H9 (cell line): ENCODE measurements at regions not wholly inside any gene's neighbourhood (a gene's known extent, or its start where the extent isn't known, plus 50 kb on each side); places are given as distances from the start of the nearest gene placed in this dataset.

Experiments used
- DNase-seq: peaks from one replicate; pipeline ENCODE4 v3.0.0-alpha.2; 2017
- H2AFZ ChIP-seq: one replicate; pipeline ENCODE4 v1.6.1; 2013; ENCODE audit warnings: mild to moderate bottlenecking, low read length, control low read depth, moderate library complexity
- H2AK5ac ChIP-seq: 2 replicates; pipeline ENCODE4 v1.6.1; 2013; ENCODE audit warnings: low read length, control low read depth, mixed read lengths; ENCODE audit not compliant: insufficient read length
- H2BK120ac ChIP-seq: one replicate; pipeline ENCODE4 v1.6.1; 2013; ENCODE audit warnings: low read depth, mild to moderate bottlenecking, low read length, control low read depth, inconsistent platforms; ENCODE audit not compliant: poor library complexity, severe bottlenecking
- H2BK12ac ChIP-seq: 2 replicates; pipeline ENCODE4 v1.6.1; 2013; ENCODE audit warnings: low read length, control low read depth, mixed read lengths, low read depth; ENCODE audit not compliant: insufficient read length
- H2BK15ac ChIP-seq: 2 replicates; pipeline ENCODE4 v1.6.1; 2013; ENCODE audit warnings: low read depth, low read length, control low read depth
- H2BK20ac ChIP-seq: one replicate; pipeline ENCODE4 v1.6.1; 2013; ENCODE audit warnings: low read depth, mild to moderate bottlenecking, low read length, control low read depth, inconsistent platforms; ENCODE audit not compliant: poor library complexity, severe bottlenecking
- H2BK5ac ChIP-seq: 2 replicates; pipeline ENCODE4 v1.6.1; 2013; ENCODE audit warnings: low read length, control low read depth, mixed read lengths; ENCODE audit not compliant: insufficient read length
- H3K14ac ChIP-seq: 2 replicates; pipeline ENCODE4 v1.6.1; 2013; ENCODE audit warnings: low read length, control low read depth; ENCODE audit not compliant: insufficient read depth
- H3K18ac ChIP-seq: 2 replicates; pipeline ENCODE4 v1.6.1; 2013; ENCODE audit warnings: low read depth, mild to moderate bottlenecking, mixed read lengths, low read length, control low read depth; ENCODE audit not compliant: insufficient read length
- H3K23ac ChIP-seq: 2 replicates; pipeline ENCODE4 v1.6.1; 2013; ENCODE audit warnings: low read length, control low read depth, mixed read lengths, low read depth; ENCODE audit not compliant: insufficient read length
- H3K23me2 ChIP-seq: 2 replicates; pipeline ENCODE4 v1.6.1; 2013; ENCODE audit warnings: low read depth, mild to moderate bottlenecking, mixed read lengths, low read length, control low read depth; ENCODE audit not compliant: insufficient read length, poor library complexity, severe bottlenecking
- H3K27ac ChIP-seq: 2 replicates; pipeline ENCODE4 v1.5.1; 2013; ENCODE audit warnings: low read length, control low read depth, mixed read lengths, low read depth; ENCODE audit not compliant: insufficient read length
- H3K27me3 ChIP-seq: 2 replicates; pipeline ENCODE4 v1.6.1; 2013; ENCODE audit warnings: low read length, control low read depth, inconsistent platforms; ENCODE audit not compliant: insufficient read depth
- H3K4ac ChIP-seq: 2 replicates; pipeline ENCODE4 v1.6.1; 2013; ENCODE audit warnings: low read depth, mild to moderate bottlenecking, control low read depth, inconsistent platforms, low read length, moderate library complexity
- H3K4me1 ChIP-seq: 2 replicates; pipeline ENCODE4 v1.6.1; 2013; ENCODE audit warnings: low read length, control low read depth, inconsistent platforms; ENCODE audit not compliant: insufficient read depth
- H3K4me2 ChIP-seq: 2 replicates; pipeline ENCODE4 v1.6.1; 2013; ENCODE audit warnings: low read length, control low read depth, mixed read lengths; ENCODE audit not compliant: insufficient read length, insufficient read depth
- H3K56ac ChIP-seq: 2 replicates; pipeline ENCODE4 v1.6.1; 2013; ENCODE audit warnings: low read depth, mild to moderate bottlenecking, mixed read lengths, low read length, control low read depth; ENCODE audit not compliant: insufficient read length
- H3K79me1 ChIP-seq: 2 replicates; pipeline ENCODE4 v1.6.1; 2013; ENCODE audit warnings: low read depth, mild to moderate bottlenecking, moderate library complexity, low read length, control low read depth, inconsistent platforms; ENCODE audit not compliant: insufficient read depth, poor library complexity, severe bottlenecking
- H3K79me2 ChIP-seq: 2 replicates; pipeline ENCODE4 v1.6.1; 2013; ENCODE audit warnings: low read length, control low read depth, inconsistent platforms; ENCODE audit not compliant: insufficient read depth
- H3K9ac ChIP-seq: 2 replicates; pipeline ENCODE4 v1.6.1; 2013; ENCODE audit warnings: low read length, control low read depth, mixed read lengths; ENCODE audit not compliant: insufficient read length; ENCODE audit errors: extremely low read depth
- H3K9me3 ChIP-seq: one replicate; pipeline ENCODE4 v1.6.1; 2013; ENCODE audit warnings: low read depth, low read length, inconsistent platforms; ENCODE audit not compliant: control insufficient read depth
- H3T11ph ChIP-seq: one replicate; pipeline ENCODE4 v1.6.1; 2013; ENCODE audit warnings: mild to moderate bottlenecking, low read length, control low read depth, inconsistent platforms
- H4K20me1 ChIP-seq: one replicate; pipeline ENCODE4 v1.6.1; 2013; ENCODE audit not compliant: control insufficient read depth, insufficient read length, insufficient read depth
- H4K5ac ChIP-seq: 2 replicates; pipeline ENCODE4 v1.6.1; 2013; ENCODE audit warnings: low read depth, mild to moderate bottlenecking, mixed read lengths, low read length, control low read depth; ENCODE audit not compliant: insufficient read length
- H4K8ac ChIP-seq: replicated peaks from 2 replicates; pipeline ENCODE4 v1.6.1; 2013; ENCODE audit warnings: low read length, control low read depth, mixed read lengths, low read depth; ENCODE audit not compliant: insufficient read length
- H4K91ac ChIP-seq: 2 replicates; pipeline ENCODE4 v1.6.1; 2013; ENCODE audit warnings: low read depth, mild to moderate bottlenecking, moderate library complexity, mixed read lengths, low read length, control low read depth; ENCODE audit not compliant: insufficient read length
- H3K27ac Mint-ChIP-seq, 3 experiments: 2 replicates in 2 of 3; 3 replicates in 1 of 3; pipeline ENCODE4 v1.8.0; 2020 to 2021; ENCODE audit warnings: mixed read lengths in 3 of 3, mild to moderate bottlenecking in 1 of 3, moderate library complexity in 1 of 3
- H3K27me3 Mint-ChIP-seq: 2 replicates; pipeline ENCODE4 v1.8.0; 2021; ENCODE audit warnings: low read depth, mild to moderate bottlenecking, moderate library complexity, mixed read lengths
- H3K36me3 Mint-ChIP-seq, 3 experiments: 2 replicates in 2 of 3; 3 replicates in 1 of 3; pipeline ENCODE4 v1.8.0; 2020 to 2021; ENCODE audit warnings: low read depth in 3 of 3, mixed read lengths in 3 of 3; ENCODE audit not compliant: insufficient read depth in 1 of 3
- H3K4me1 Mint-ChIP-seq, 2 experiments: 2 replicates each; pipeline ENCODE4 v1.8.0; 2020; ENCODE audit warnings: mixed read lengths in 2 of 2
- H3K4me3 Mint-ChIP-seq, 2 experiments: 2 replicates in 1 of 2; 3 replicates in 1 of 2; pipeline ENCODE4 v1.8.0; 2020 to 2021; ENCODE audit warnings: mild to moderate bottlenecking in 2 of 2, mixed read lengths in 2 of 2, moderate library complexity in 1 of 2
- H3K9me3 Mint-ChIP-seq, 2 experiments: 2 replicates in 1 of 2; 3 replicates in 1 of 2; pipeline ENCODE4 v1.8.0; 2020; ENCODE audit warnings: mild to moderate bottlenecking in 2 of 2, mixed read lengths in 2 of 2, moderate library complexity in 1 of 2
- WGBS: extraction: QIAGEN DNeasy Blood & Tissue Kit; methylation state at CpG from one replicate; pipeline ENCODE4 v1.1.7; 2013; ENCODE audit warnings: missing lambda C conversion rate, low lambda C conversion rate, mixed read lengths; ENCODE audit not compliant: insufficient read length; ENCODE audit errors: extremely low coverage; 5-methylcytosine and 5-hydroxymethylcytosine counted together
- TF ChIP-seq, protein P1 (sequence below): fragments of 200-600 bp; sonication (generic); conservative IDR thresholded peaks from 3 replicates; pipeline ENCODE4 v1.8.0; 2021; ENCODE audit warnings: antibody characterized with exemption, mild to moderate bottlenecking

DNA sequence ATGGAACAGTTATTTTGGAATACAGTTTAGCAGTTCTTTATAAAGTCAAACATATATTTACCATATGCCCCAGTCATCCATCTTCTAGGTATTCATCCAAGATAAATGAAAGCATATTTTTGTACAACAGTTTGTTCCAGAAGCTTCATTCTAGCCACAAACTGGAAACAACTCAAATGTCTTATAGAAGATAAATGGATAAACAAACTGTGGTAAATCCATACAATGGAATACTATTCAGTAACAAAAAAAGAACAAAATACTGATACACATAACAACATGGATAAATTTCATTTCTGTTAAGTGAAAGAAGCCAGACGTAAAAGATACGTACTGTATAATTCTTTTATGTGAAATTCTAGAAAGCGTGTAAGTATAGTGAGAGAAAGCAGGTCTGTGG lies 167.0 kb upstream of the AHI1 start:
- no peak for DNase-seq
- Histone ChIP-seq H3K23me2 (no peaks in the 10 kb centered on the region), H3K27me3 (no peaks in the 10 kb centered on the region), H3K56ac (no peak overlapping the region), H3T11ph (no peak overlapping the region), H2AK5ac (no peak overlapping the region), H4K8ac (no peak overlapping the region), H2BK5ac (no peak overlapping the region), H3K14ac (no peak overlapping the region), H3K4me1 (no peaks in the 10 kb centered on the region), H2BK12ac (no peak overlapping the region), H3K79me1 (no peaks in the 10 kb centered on the region), H3K4me2 (no peak overlapping the region), H3K79me2 (no peaks in the 10 kb centered on the region), H2BK15ac (no peak overlapping the region), H2BK20ac (no peak overlapping the region), H3K4ac (no peak overlapping the region), H3K9ac (no peak overlapping the region), H2BK120ac (no peak overlapping the region), H3K27ac (no peak overlapping the region), H4K91ac (no peak overlapping the region), H3K18ac (no peak overlapping the region), H4K20me1 (no peaks in the 10 kb centered on the region), H3K9me3 (no peaks in the 10 kb centered on the region), H2AFZ (no peak overlapping the region), H3K23ac (no peak overlapping the region), H4K5ac (no peak overlapping the region)
- H3K4me1 Mint-ChIP-seq = peaks cover 3 to 4% of the 10 kb centered on the region in 2 experiments; a peak in 1 of 4 replicates
- no peaks in the 10 kb centered on the region for H3K9me3 Mint-ChIP-seq
- H3K27ac Mint-ChIP-seq = no peak overlapping the region
- H3K4me3 Mint-ChIP-seq = no peak overlapping the region
- no CpG with 5 or more reads among the region's 3 CpGs for WGBS
- H3K27me3 Mint-ChIP-seq = no peaks in the 10 kb centered on the region
- no peaks in the 10 kb centered on the region for H3K36me3 Mint-ChIP-seq
- TF ChIP-seq, protein P1, sequence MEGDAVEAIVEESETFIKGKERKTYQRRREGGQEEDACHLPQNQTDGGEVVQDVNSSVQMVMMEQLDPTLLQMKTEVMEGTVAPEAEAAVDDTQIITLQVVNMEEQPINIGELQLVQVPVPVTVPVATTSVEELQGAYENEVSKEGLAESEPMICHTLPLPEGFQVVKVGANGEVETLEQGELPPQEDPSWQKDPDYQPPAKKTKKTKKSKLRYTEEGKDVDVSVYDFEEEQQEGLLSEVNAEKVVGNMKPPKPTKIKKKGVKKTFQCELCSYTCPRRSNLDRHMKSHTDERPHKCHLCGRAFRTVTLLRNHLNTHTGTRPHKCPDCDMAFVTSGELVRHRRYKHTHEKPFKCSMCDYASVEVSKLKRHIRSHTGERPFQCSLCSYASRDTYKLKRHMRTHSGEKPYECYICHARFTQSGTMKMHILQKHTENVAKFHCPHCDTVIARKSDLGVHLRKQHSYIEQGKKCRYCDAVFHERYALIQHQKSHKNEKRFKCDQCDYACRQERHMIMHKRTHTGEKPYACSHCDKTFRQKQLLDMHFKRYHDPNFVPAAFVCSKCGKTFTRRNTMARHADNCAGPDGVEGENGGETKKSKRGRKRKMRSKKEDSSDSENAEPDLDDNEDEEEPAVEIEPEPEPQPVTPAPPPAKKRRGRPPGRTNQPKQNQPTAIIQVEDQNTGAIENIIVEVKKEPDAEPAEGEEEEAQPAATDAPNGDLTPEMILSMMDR = no peak
